Fibroblast of mammary gland (primary cell): ENCODE measurements at regions not wholly inside any gene's neighbourhood (a gene's known extent, or its start where the extent isn't known, plus 50 kb on each side); places are given as distances from the start of the nearest gene placed in this dataset.

Experiments
- DNase-seq: peaks from one replicate; pipeline ENCODE4 v3.0.0-alpha.2; 2010; ENCODE audit warnings: low read depth
- H3K4me3 ChIP-seq: 2 replicates; pipeline ENCODE4 v1.5.1; 2011; ENCODE audit warnings: low read depth, mild to moderate bottlenecking, low read length, moderate library complexity; ENCODE audit not compliant: control insufficient read depth
- CTCF ChIP-seq: conservative IDR thresholded peaks from 2 replicates; pipeline ENCODE4 v1.5.1; 2011; ENCODE audit warnings: low read depth, low read length, inconsistent platforms; ENCODE audit not compliant: control insufficient read depth, insufficient read depth

- no peak overlapping the region for H3K4me3 ChIP-seq
- no peak for DNase-seq
- TF ChIP-seq CTCF = no peak
Observed at GRCh38 chr4:52290466-52290865, 239.4 kb downstream of the SPATA18 start.

GRCh38 chr4:52292245-52292644 is 241.1 kb downstream of the SPATA18 start:
- H3K4me3 ChIP-seq = no peak overlapping the region
- no peak for TF ChIP-seq CTCF
- DNase-seq = no peak

- no peak overlapping the region for H3K4me3 ChIP-seq
Observed at GRCh38 chr4:52296341-52296740, 245.2 kb downstream of the SPATA18 start.

GRCh38 chr4:52298444-52298843 is 247.3 kb downstream of the SPATA18 start:
- peak; percentile 16 for DNase-seq
- TF ChIP-seq CTCF = no peak
- H3K4me3 ChIP-seq = no peak overlapping the region

More at GRCh38 chr4:52296341-52296740, 245.2 kb downstream of the SPATA18 start:
- DNase-seq = no peak
- TF ChIP-seq CTCF = no peak

- no peak overlapping the region for H3K4me3 ChIP-seq
- no peak for DNase-seq
- no peak for TF ChIP-seq CTCF
Observed at GRCh38 chr4:52299120-52299519, 248.0 kb downstream of the SPATA18 start.

GRCh38 chr4:52311464-52312125 is 260.5 kb downstream of the SPATA18 start:
- TF ChIP-seq CTCF = no peak
- DNase-seq = no peak

GRCh38 chr4:52312722-52313121 is 261.6 kb downstream of the SPATA18 start:
- DNase-seq = no peak
- no peak for TF ChIP-seq CTCF
- H3K4me3 ChIP-seq = no peak overlapping the region

More at GRCh38 chr4:52311464-52312125, 260.5 kb downstream of the SPATA18 start:
- H3K4me3 ChIP-seq = no peak overlapping the region
